OCI-LY7 (cell line): ENCODE measurements at regions not wholly inside any gene's neighbourhood (a gene's known extent, or its start where the extent isn't known, plus 50 kb on each side); places are given as distances from the start of the nearest gene placed in this dataset.

Experiments used
- CTCF ChIP-seq: fragments of 200-600 bp; sonication (generic); conservative IDR thresholded peaks from 2 replicates; pipeline ENCODE4 v1.5.1; 2014; ENCODE audit warnings: mild to moderate bottlenecking, antibody characterized with exemption, low read length, moderate library complexity, mixed read lengths
- EZH2phosphoT487 ChIP-seq: fragments of 200-600 bp; sonication (generic); IDR thresholded peaks from 2 replicates; pipeline ENCODE4 v1.6.1; 2018; ENCODE audit warnings: low read depth, borderline replicate concordance, mild to moderate bottlenecking, mixed run types, antibody characterized with exemption, low read length, moderate library complexity, mixed read lengths

GRCh38 chr4:179392787-179393186 is 1950.5 kb upstream of the AGA start:
- TF ChIP-seq CTCF (no peak), EZH2phosphoT487 (no peak)
